Activated CD8-positive, alpha-beta memory T cell treated with anti-CD3 and anti-CD28 coated beads for 48 hours (primary cell): ENCODE measurements at regions not wholly inside any gene's neighbourhood (a gene's known extent, or its start where the extent isn't known, plus 50 kb on each side); places are given as distances from the start of the nearest gene placed in this dataset.
"Not testable (repeated sequence)": the region's sequence is repeated elsewhere in the genome, so short reads cannot be mapped to it uniquely, and the experiment has no call there.

Experiments used
- DNase-seq, 3 experiments: peaks; one replicate each; pipeline ENCODE4 v3.0.0-alpha.2; 2020; ENCODE audit warnings: low read depth in 2 of 3, low spot score in 2 of 3

GRCh38 chr2:129805899-129806298 lies 173.6 kb upstream of the RAB6C start:
- DNase-seq, result no peak

- no peak for DNase-seq
Measured at GRCh38 chr2:129806317-129806716, 173.1 kb upstream of the RAB6C start.

DNA sequence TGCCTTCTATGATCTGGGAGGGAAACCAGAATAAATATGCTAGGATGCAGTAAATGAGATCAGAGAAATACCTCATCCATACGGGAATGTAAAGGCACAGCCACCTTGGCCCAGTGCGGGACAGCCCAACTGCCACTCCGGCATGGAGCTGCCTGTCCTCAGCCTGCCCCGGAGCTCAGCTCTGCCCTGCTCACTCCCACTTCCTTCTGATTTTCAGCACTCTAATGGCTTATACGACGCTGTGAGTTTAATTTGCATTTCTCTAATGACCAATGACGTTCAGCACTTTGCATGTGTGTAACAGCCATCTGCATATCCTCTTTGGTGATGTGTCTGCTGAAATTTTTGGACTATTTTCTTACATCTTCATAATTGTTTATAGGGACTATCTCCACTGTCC lies 172.5 kb upstream of the RAB6C start:
- no peak for DNase-seq

DNA sequence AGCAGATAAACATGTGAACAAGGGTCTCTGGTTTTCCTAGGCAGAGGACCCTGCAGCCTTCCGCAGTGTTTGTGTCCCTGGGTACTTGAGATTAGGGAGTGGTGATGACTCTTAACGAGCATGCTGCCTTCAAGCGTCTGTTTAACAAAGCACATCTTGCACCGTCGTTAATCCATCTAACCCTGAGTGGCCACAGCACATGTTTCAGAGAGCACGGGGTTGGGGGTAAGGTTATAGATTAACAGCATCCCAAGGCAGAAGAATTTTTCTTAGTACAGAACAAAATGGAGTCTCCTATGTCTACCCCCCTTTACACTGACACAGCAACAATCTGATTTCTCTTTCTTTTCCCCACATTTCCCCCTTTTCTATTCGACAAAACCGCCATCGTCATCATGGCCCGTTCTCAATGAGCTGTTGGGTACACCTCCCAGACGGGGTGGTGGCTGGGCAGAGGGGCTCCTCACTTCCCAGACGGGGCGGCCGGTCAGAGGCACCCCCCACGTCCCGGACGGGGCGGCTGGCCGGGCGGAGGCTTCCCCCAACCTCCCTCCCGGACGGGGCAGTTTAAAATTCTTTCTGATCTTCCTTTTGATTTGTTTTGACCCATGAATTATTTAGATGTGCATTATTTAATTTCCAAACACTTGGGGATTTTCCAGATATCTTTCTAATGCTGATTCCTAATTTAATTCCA lies 171.7 kb upstream of the RAB6C start:
- DNase-seq, result not testable (repeated sequence)

DNA sequence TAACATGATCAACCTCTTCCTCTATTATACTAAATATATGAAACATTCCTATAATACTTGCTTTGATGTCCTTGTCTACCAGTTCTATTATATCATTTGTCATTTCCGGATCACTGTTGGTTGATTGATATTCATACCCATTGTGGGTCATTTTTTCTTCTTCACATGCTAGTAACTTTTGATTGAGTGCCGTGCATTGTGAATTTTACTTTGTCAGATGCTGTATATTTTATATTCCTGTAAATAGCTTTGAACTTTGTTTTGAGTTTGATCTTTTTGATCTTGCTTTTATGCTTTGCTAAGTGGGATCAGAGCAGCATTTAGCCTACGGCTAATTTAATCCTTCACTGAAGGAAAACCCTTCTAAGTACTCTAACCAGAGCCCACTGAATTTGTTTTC lies 168.9 kb upstream of the RAB6C start:
- DNase-seq, result no peak

GRCh38 chr2:129812071-129812470 lies 167.4 kb upstream of the RAB6C start:
- DNase-seq, result peak in 1 of 3 experiments; percentile 0

- DNase-seq, result no peak
Measured at GRCh38 chr2:129812654-129813053, 166.8 kb upstream of the RAB6C start.

GRCh38 chr2:129813404-129813803 lies 166.1 kb upstream of the RAB6C start:
- DNase-seq, result no peak

DNA sequence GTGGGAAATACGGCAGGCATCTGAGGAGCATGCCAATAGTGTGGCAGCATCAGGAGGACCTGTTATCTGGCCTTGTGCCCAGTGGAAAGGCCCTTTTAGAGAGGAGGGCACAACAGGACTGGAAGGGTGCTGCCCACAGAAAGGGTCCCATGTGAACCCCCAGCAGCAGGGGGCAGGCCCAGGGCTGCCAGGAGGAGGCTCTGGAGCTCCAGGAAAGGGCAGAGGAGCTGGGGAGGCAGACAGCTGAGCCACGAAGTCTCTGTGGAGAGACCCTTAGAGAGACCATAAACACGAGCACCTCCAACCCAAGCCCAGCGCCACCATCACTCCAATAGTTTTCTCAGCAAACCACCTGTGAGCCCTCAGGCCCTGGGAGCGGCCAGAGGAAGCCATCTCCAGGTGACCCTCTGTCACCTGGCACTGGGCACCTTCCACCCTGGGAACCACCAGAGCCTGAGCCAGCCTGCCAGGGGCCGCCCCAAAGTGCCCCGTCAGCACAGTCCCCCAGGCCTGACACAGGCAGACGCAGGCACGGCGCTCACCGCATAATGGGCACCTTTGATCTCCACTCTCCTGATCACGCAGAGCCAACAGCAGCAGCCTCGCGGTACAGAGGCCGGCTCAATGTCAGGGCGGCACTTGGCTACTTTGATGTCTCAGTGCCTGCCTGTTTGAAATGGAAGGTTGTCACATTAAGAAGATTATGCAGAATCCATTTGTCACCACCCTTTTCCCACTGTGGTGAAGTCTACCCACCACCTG lies 162.5 kb upstream of the RAB6C start:
- no peak for DNase-seq

- no peak for DNase-seq
Measured at GRCh38 chr2:129819855-129820254, 159.6 kb upstream of the RAB6C start.

- no peak for DNase-seq
Measured at GRCh38 chr2:129820908-129821307, 158.6 kb upstream of the RAB6C start.

- DNase-seq, result no peak
Measured at GRCh38 chr2:129821445-129821844, 158.0 kb upstream of the RAB6C start.

DNA sequence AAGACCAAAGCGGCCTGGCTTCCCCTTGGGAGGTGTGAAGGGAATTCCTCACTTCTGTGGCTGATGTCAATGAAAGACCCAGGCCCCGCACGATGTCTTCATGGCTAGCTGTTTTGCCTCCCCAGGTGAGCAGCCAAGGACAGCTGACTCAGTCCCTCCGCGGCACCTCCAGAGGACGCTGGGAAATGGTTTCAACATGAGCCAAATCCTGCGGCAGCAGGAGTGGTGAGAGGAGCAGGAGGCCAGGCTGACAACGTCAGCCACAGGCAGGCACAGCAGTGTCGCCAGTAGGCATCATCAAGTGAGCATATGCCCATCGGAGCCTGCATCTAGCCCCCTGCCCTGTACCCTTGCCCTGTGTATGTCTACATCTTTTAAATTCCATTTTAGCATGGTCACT lies 156.4 kb upstream of the RAB6C start:
- DNase-seq, result no peak

GRCh38 chr2:129827311-129828090 lies 152.0 kb upstream of the RAB6C start:
- no peak for DNase-seq

DNA sequence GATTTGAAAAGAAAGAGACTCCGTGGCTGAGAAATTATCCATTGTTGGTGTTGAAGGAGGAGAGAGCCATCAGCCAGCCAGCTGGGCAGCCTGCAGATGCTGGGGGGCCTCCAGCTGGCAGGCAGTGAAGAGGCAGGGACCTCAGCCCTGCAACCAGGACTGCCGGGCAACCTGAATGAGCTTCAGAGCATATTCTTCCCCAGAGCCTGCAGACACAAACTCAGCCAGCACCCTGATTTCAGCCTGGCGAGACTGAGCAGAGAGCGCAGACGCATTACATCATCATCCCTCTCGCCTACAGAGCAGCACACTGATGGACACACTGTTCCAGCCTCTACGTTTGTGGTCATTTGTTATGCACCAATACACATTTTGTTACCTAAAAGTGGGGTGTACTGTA lies 150.7 kb upstream of the RAB6C start:
- no peak for DNase-seq

- no peak for DNase-seq
Measured at GRCh38 chr2:129829588-129829987, 149.9 kb upstream of the RAB6C start.

DNA sequence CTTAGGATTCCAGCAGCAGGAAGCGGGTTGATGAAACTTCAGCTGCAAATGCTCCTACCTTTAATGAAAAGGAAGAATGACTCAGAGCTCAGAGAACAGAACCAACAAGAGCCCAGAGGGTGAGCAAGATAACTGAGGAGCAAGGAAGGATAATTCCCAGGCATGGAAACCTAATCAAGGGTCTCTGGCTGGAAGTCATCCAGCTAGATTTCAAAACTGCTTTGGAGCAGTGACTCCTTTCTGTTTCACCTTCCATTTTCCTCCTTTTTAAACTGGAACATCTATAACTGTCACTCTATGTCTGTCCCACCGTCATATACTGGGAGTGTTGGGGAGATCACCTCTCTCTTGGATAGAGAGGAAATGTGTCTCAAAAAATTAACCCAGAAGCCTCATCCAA lies 148.4 kb upstream of the RAB6C start:
- DNase-seq, result no peak

DNA sequence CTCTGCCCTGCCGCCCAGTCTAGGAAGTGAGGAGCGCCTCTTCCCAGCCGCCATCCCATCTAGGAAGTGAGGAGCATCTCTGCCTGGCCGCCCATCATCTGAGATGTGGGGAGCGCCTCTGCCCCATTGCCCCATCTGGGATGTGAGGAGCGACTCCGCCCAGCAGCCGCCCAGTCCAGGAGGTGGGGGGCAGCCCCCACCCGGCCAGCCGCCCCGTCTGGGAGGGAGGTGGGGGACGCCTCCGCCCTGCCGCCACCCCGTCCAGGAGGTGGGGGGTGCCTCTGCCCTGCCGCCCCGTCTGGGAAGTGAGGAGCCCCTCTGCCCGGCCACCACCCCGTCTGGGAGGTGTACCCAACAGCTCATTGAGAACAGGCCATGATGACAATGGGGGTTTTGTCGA lies 146.0 kb upstream of the RAB6C start:
- DNase-seq, result not testable (repeated sequence)

DNA sequence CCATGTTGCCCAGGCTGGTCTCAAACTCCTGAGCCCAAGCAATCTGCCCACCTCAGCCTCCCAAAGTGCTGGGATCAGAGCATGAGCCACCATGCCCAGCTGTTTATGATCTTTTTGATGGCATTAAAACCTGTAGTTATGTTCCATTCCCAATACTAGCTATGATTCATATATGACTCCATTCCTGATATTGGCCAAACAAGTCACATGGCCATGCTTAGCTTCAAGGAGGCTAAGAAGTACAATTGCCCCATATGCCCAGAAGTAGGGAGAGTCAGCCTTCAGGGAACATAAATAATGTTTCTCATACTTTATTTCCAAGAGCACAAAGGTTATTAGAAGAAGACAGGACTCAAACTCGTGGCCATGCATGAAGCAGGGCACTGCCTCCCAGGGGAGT lies 132.4 kb upstream of the RAB6C start:
- no peak for DNase-seq

- DNase-seq, result no peak
Measured at GRCh38 chr2:129849559-129850160, 129.8 kb upstream of the RAB6C start.

DNA sequence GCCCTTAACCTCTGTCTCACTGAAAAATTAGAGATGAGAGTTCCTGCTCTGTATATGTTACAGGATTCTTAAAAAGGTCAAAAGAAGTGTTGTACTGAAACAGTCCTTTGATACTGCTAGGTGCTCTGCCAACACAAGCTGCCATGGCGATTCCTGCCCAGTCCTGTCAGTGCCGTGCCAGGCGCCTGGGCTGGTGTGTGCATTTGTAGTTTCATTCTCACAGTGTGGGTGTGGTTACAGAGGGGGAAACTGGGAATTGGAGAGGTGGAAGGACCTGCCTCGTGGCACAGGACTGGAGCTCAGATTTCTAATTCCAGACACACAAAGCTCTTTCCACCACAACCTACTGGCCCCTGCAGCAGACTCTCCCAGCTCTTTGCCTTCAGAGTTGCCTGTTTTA lies 122.3 kb upstream of the RAB6C start:
- DNase-seq, result no peak

- no peak for DNase-seq
Measured at GRCh38 chr2:129859175-129859574, 120.3 kb upstream of the RAB6C start.
